ENCODE measurements at regions not wholly inside any gene's neighbourhood (a gene's known extent, or its start where the extent isn't known, plus 50 kb on each side); places are given as distances from the start of the nearest gene placed in this dataset.

DNA sequence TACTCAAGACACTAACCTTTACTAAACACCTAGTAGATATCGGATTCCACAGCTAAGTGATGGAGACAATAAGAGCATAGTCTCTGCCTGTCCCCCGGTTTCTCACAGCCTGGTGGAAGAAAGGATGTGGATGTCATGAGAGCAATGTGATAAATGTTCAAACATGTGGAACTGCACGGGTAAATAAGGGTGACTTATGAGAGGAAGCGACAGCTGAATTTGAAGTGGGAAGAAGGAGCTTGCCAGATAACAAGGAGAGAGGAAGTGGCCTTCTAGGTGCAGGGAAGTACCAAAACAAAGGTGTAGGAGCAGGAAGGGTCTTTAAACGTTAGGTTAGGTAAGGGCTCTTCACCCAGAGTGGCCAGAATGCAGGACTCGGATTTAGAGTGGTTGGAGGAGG, 178.6 kb upstream of the NRIP1 start:
- H3K4me3 Mint-ChIP-seq, result no peak overlapping the region
- no peaks in the 10 kb centered on the region for H3K9me3 Mint-ChIP-seq
- intact Hi-C loops (cut with micrococcal nuclease), result no loop called here
- H3K36me3 Mint-ChIP-seq (ENCODE audit: low read depth), result no peaks in the 10 kb centered on the region
- DNase-seq (no peak), ATAC-seq (ENCODE audit: low read depth) (no peak)
- POLR2A ChIA-PET, result no interaction called here
- H3K27me3 Mint-ChIP-seq, result peaks cover 2% of the 10 kb centered on the region
- CTCF ChIA-PET, result no interaction called here
- no peaks in the 10 kb centered on the region for H3K4me1 Mint-ChIP-seq
- no peak overlapping the region for H3K27ac Mint-ChIP-seq
- no peak for TF ChIP-seq CTCF (IDR thresholded peaks at IDR 0.05)

GRCh38 chr21:15247613-15248012, 182.8 kb upstream of the NRIP1 start:
- ChIA-PET CTCF (no interaction called here), POLR2A (interaction anchor here (0.6 kb wide), 1 partner anchor 1269 kb away, joined by 3 read pairs; no protein-coding TSS in a partner anchor)
- intact Hi-C loops (cut with micrococcal nuclease), result no loop called here
- no peak for TF ChIP-seq CTCF (IDR thresholded peaks at IDR 0.05)
- Mint-ChIP-seq H3K36me3 (ENCODE audit: low read depth) (no peaks in the 10 kb centered on the region), H3K4me1 (no peaks in the 10 kb centered on the region), H3K9me3 (no peaks in the 10 kb centered on the region), H3K4me3 (no peak overlapping the region), H3K27ac (no peak overlapping the region), H3K27me3 (peaks cover 4% of the 10 kb centered on the region)
- ATAC-seq (ENCODE audit: low read depth) (no peak), DNase-seq (no peak)

DNA sequence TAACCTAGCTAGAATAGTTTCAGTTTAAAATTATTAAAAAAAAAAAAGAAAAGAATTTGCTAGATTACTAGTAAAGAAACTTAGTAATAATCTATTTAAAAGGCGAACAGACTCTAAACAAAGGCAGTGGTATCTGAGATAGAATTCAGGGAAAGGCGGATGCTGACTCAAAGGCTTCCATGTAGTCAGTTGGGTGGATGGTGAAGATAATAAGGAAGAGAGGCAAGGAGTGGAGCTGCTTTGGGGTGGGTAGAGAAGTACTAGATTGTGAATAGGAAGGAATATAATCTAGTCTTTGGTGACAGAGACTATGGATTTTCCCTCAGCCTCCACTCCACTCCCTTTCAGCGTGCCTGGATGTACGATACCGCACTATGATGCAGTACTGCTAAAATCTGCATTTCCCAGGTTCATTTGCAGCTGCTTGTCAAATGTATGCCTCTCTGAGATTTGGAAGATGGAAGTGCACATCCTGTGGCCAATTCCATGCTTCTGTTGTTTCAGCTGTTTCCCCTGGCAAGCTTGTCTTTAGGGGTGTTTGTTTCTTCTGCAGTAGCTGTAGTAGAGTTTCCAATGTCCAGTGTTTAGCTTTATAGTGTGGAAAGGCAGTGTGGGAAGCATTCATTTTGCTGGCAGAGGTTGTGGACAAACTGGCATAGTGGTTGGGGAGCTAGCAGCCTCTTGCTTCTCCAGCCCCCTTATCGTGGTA, 184.6 kb upstream of the NRIP1 start:
- no peaks in the 10 kb centered on the region for H3K36me3 Mint-ChIP-seq (ENCODE audit: low read depth)
- CTCF ChIA-PET, result interaction anchor here (0.6 kb wide), 1 partner anchor 476 kb away, joined by 3 read pairs; no protein-coding TSS in a partner anchor
- no peak for DNase-seq
- TF ChIP-seq CTCF (IDR thresholded peaks at IDR 0.05), result no peak
- H3K27me3 Mint-ChIP-seq, result peaks cover 6% of the 10 kb centered on the region
- no peaks in the 10 kb centered on the region for H3K4me1 Mint-ChIP-seq
- H3K27ac Mint-ChIP-seq, result no peak overlapping the region
- H3K9me3 Mint-ChIP-seq, result no peaks in the 10 kb centered on the region
- ATAC-seq (ENCODE audit: low read depth), result no peak
- intact Hi-C loops (cut with micrococcal nuclease), result no loop called here
- POLR2A ChIA-PET, result no interaction called here
- H3K4me3 Mint-ChIP-seq, result no peak overlapping the region

DNA sequence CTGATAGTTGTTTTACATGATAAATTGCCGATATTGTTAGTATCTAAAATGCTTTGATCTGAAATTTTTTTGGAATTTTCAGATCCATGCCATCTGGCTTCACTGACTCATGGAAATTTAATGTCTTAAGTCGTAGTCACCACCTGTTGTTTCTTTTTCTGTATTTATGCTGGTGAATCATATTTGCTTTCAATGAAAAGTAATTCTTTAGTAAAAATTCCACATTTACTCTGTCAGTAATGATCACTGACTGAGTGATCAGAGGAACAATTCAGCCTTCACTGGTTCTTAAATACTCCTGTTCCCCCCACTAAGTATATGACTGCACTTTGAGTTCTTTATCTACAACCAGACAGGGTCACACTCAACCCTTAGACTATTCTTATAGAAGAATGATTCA, 185.6 kb upstream of the NRIP1 start:
- ATAC-seq (ENCODE audit: low read depth) (no peak), DNase-seq (no peak)
- Mint-ChIP-seq H3K4me3 (no peak overlapping the region), H3K27me3 (peaks cover 6% of the 10 kb centered on the region), H3K4me1 (no peaks in the 10 kb centered on the region), H3K36me3 (ENCODE audit: low read depth) (no peaks in the 10 kb centered on the region), H3K9me3 (no peaks in the 10 kb centered on the region), H3K27ac (no peak overlapping the region)
- intact Hi-C loops (cut with micrococcal nuclease), result no loop called here
- no peak for TF ChIP-seq CTCF (IDR thresholded peaks at IDR 0.05)
- POLR2A ChIA-PET, result no interaction called here
- CTCF ChIA-PET, result no interaction called here

DNA sequence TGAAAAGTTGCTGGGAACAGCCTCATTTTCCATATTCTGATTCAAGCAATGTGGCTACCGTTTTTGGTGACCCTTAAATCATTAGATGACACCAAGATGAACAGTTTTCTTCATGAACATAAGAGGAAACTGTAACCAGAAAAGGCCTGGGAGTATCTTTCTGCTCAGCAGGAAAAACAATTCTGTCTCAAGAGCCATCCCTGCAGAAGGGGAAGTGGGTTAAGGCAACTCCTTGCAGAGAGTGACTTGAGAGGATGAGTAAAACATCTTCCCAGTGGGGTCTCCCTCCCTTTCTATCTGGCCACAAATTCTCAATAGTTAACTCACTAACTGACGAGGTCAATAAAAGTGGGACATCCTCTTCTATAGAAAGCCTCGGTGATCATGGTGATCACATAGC, 187.6 kb upstream of the NRIP1 start:
- Mint-ChIP-seq H3K4me1 (no peaks in the 10 kb centered on the region), H3K4me3 (no peak overlapping the region), H3K27ac (no peak overlapping the region), H3K27me3 (peaks cover 9% of the 10 kb centered on the region), H3K9me3 (no peaks in the 10 kb centered on the region), H3K36me3 (ENCODE audit: low read depth) (no peaks in the 10 kb centered on the region)
- intact Hi-C loops (cut with micrococcal nuclease), result no loop called here
- no peak for DNase-seq
- no peak for TF ChIP-seq CTCF (IDR thresholded peaks at IDR 0.05)
- POLR2A ChIA-PET, result no interaction called here
- ATAC-seq (ENCODE audit: low read depth), result no peak
- CTCF ChIA-PET, result no interaction called here

Measured in activated B cell treated with CpG ODN at 0.5 μM for 24 hours (primary cell).